NCI-H2081 (cell line): ENCODE measurements at regions not wholly inside any gene's neighbourhood (a gene's known extent, or its start where the extent isn't known, plus 50 kb on each side); places are given as distances from the start of the nearest gene placed in this dataset.

Experiments
- DNase-seq, 2 experiments: peaks; one replicate each; lab custom pipeline; 2025; lab: John Stamatoyannopoulos, UW

DNA sequence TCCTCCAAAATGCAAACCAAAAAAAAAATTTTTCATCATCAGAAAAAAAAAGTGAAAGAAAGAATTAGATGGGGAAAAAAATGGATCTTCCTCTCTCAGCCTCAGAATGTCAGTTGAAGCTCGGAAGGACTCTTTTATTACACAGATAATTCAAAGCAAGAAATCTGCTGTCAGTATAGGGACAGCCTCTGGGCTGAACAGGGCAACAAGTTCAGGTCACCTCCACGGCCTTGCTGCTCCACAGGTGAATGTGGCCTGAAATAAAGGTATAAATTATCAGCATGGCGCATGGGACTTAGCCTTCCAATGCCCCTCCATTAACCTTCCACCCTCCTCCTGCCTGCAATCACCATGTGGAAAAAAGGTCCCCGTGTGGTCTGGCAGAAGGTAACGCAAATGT, 316.8 kb upstream of the POU3F3 start:
- no peak for DNase-seq

DNA sequence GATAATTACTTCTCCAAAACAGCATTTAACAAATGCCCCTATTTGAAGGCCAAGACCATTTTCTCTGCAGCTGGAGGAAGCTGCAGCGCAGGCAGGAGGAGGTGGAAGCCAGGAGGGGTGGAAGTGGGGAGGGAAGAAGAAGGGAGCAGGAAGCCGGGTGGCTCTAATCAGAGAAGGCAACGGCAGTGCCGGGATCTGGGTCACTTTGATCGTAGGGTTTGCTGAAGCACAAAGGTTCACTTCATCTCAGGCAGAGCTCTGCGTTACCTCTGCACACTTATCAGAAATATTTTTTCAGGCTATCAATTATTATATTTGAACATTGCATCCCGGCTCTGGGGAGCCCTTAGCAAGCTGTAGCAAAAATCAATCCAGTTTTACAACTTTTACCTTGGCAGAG, 315.8 kb upstream of the POU3F3 start:
- no peak for DNase-seq

DNA sequence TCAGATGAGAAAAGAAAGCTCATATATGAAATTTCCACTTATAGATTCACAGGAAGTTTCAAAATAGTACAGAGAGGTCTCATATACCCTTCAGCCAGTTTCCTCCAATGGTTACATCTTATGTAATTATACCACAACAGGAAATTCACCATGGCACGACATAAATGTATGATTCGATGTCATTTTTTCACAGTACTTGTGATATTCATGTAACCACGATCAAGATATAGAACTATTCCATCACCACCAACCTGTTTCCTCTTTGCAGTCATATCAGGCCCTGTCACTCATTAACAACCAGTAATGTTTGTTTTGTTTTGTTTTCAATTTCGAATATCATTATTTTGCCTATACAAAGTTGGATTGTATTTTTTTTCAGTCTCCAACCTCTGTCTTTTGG, 314.3 kb upstream of the POU3F3 start:
- no peak for DNase-seq

DNA sequence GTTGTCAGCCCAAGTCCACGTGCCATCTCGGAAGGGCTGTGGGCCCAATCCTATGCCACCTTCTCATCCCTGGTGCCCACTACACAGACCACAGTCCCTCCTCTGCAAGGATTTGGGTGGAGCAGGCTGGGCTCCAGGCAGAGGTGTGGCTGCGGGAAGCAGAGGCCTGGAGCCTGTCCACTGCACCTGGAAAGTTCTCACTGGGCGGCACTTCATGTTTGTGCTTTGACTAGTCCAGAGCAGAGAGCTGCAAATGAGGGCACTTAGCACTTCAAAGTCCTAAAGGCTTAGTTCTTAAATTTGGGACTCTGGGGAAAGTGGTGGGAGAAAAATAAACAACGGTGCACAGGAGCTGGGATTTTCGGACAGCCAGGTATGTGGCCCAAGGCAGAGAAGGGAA, 308.9 kb upstream of the POU3F3 start:
- no peak for DNase-seq

DNA sequence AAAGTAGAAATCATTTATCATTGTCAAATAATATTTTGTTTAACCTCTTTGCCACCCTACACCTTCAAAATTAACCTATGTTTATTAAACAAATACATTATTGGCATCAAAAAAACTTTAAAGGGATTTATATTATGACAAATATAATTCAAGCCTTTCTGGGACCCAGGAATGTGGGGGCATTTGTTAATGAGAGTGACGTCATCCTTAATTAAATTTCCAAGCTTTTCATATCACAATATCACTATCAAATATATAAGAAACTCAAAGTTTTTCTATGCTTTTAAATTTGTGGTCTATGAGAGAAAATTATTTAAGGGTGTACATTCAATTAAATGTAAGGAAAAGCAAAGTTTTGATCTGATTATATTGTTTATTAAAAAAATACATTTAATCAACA, 307.4 kb upstream of the POU3F3 start:
- DNase-seq = no peak

DNA sequence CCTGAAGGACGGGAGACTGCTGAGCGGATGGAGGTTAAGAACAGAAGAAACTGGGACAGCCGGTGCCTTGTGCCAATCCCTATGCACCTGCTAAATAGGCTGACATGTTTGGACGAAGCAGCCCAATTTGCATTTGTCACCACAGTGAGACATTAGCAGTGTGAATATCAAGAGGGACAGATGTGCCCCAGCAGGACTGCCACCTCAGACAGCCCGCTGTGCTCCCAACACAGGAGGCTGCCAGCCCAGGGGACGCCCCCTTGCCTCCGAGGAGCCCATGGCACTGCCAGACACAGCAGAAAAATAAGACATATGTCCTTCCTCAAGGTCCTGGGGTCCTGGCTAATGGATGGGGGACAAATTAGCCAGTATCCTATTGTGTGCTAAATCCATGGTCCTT, 306.7 kb upstream of the POU3F3 start:
- peak in 1 of 2 experiments; percentile 69 for DNase-seq

DNA sequence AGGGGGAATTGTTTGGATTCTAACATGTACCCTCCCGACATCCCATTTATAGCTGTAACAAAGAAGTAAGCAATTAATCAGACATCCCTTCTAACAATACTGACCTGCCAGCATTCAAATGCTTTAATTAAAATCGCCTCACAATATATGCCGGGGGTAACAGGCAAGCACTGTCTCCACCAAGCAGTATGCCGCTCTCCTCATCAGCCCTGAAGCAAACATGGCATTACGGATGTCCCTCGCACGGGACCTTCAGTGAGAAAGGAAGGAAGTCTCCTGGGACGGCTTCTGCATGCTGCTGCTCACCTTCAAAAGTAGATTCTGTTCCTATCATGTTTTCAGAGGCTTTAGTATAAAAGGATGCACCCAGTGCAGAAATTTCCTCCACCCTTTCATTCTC, 292.7 kb upstream of the POU3F3 start:
- DNase-seq = no peak

DNA sequence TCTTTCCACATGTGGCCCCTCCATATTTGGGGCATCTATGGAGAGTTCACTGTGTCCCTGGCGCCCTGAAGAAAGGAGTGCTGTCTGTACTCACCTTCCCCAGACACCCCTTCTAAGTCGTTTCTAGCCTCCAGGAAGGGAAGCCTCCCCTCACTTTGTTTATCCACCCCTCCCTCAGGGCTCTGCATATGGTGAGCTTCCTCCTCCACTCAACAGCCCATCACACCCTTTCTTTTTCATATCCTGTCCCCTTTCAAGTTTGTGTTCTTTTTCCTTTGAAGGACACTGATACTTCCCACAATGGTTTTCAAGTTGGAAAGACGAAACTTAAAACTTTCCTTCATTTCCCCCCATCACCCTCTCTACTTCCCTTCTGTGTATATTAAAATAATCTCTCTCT, 291.4 kb upstream of the POU3F3 start:
- no peak for DNase-seq

DNA sequence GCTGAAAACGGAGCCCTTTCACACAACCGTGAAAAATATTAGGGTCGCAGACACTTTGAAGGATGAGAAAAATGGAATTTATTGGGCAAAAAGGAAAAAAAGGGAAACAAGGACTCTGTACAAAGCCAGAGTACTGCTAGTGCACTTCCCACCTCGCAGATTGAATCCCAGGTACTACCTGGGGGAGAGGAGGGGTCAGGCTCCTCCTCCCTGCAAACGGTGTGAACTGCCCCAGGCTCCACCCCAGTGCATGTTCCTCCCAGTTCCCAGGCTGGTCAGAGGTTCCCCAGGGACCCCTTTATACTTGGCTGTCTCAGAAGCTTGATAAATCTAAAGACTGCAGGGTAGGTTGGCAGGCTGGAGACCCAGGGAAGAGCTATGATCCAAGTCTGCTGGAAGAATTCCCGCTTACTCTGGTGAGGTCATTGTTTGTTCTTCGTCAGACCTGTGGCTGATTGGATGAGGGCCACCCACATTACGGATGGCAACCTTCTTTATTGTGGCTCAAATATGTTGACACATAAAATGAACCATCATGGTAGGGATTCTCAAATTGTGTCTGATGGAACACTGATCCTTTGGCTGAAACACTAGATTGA, 290.4 kb upstream of the POU3F3 start:
- DNase-seq = no peak

DNA sequence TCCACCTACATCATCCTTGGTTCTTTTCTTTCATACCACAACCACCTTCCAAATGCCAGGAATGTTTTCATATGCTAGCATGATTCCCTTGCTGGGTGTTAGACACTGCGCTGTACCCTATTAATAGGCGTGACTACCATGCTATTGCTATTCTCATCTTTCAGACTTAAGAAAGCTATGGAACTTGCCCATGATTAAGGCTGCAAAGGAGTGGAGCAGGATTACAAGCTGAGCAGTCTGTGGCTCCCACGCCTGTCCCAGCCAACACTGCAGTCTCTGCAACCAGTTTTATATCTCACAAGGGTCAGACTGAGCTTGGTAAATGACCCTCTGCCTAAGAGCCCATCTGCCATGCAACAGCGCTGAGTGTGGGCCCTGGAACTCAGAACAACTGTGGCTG, 285.7 kb upstream of the POU3F3 start:
- no peak for DNase-seq

DNA sequence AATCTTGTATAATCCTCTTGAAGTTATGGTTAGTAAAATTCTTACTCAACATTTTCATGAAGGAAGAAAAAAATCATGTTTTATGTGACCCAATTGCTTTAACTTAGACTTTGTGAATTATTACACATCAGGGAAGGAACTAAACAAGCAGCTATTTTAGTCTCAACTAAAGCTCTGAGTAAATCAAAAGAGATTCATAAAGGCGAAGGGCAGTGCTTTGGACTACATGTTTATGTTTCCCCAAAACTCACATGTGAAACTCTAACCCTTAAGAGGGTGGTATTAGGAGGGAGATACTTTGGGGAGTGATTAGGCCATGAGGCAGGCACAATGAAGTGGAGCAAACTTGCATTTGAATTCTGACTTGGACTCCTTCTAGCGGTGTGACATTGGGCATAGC, 283.7 kb upstream of the POU3F3 start:
- no peak for DNase-seq

DNA sequence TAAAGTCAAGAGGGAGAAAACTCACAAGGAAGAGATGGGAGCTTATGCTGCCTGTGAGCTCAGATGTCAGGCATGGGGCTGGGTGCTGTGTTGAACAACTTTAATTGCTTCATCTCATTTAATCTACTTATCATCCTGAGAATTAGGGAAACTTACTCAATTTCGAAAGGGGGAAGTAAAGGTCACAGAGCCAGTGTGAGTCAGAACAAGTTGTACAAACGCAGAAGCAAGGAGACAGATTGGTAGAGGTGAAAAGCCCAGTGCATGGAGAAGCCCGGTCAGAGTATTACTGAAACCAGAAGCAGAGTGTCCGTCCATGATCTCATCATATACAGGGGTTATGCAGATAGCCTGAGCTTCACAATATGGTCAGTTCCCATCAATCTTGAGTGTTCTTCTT, 281.1 kb upstream of the POU3F3 start:
- no peak for DNase-seq

DNA sequence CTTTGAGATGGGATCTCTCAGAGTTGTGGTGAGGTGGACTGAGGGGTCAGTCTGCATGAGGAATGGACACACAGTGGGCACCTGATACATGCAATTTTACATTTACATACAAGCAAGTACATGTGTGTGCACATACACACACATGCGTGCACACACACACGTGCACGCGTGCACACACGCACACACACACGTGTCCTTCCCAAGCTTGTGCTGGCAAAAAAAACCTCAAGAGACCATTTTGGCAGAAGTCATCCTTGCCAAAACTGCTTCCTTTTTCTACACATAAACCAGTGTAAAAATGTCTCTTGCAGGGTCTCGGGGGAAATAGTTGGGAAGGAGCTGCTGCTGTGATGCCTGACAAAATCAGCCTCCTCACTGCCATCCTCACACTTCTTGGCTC, 279.5 kb upstream of the POU3F3 start:
- no peak for DNase-seq

DNA sequence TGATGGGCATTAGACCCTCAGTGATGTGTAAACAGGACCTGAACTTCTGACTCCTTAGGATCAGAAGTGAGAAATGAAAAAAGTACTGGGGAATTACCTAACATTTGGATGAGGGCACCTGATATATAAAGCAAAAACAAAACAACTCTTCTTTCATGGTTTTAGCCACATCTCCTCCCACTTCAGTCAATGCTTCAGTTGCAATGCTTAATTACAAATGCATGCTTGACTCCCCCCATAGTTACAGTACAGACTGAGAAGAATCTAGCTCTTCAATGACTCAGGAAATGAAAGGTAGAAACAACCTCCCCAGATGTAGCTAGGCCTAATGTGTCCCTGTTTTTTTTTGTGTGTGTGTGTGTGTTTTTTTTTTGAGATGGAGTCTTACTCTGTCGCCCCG, 276.8 kb upstream of the POU3F3 start:
- no peak for DNase-seq

DNA sequence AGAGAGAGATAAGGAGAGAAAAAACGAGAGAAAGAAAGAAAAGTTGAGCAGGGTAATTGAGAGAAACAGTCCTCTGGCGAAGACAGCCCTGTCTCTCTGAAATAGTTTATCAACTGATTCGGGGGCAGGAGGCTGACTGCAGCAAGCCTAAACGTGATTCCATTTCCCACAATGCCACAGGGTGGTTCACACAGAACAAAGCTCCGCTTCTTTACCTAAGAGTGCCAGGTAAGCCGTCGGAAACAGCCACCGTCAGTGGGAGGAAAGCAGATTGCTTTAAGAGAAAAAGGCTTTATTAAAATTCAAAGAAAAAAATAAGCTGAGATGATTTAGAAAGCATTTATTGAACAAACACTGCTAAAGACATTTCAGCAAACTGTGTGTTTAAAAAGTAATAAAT, 271.4 kb upstream of the POU3F3 start:
- no peak for DNase-seq

DNA sequence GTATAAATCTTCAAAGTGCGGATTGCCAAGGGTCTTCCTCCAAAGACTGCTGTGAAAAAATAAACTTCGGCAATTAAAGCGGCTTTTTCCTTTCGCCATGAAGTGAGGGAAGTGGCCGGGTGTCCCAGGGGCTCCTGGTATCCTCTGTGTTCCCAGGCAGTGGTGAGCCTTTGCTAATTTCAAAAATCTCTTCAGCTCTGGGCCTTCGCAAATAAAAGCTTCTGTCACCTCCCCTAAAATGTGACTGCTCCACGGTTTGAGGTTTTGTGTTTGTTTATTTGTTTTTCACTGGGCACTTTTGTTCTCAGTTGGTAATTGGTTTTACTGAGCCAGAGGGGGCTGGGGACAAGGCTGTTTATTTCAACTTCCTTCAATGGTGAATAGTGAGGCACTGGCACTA, 270.1 kb upstream of the POU3F3 start:
- peak in 1 of 2 experiments; percentile 1 for DNase-seq

DNA sequence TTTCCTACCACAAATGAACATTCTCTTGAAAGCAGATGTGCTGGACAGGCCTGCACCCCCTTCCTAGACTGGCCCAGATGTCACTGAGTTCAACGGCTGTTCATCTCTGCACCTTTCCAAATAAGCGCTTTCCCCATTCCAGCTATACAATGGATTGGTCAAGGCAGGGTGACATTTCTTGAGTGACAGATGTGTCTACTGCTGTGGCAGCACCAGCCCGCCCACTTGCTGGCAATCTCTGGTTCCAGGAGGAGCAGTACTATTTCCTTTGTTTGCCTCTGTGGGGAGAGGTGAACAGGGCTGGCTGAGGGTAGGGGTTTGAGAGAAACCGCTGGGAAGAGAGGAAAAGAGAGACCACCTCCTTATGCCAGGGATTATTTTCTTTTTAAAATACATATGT, 269.5 kb upstream of the POU3F3 start:
- DNase-seq = no peak

DNA sequence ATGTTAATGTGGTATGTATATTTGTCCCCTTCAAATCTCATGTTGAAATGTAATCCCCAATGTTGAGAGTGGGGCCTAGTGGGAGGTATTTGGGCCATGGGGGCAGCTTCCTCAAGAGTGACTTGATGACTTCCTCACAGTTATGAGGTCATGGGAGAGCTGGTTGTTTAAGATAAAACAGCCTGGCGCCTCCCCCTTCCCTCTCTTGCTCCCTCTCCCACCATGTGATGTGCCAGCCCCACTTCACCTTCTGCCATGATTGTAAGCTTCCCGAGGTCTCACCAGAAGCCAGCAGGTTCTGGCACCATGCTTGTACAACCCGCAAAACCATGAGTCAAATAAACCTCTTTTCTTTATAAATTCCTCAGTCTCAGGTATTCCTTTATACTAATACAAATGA, 258.3 kb upstream of the POU3F3 start:
- no peak for DNase-seq

DNA sequence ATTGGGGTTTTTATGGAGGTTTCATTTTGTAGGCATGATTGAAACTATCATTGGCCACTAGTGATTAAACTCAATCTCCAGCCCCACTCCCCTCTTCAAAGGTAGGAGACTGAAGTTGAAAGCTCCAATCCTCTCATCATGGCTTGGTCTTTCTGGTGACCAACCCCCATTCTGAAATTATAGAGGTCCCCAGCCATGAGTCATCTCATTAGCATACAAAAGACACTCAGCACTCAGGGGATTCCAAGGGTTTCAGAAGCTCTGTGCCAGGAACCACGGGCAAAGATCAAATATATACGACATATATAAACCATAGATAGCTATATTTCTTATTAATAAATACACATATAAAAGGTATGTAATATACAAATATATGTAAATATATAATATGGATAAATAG, 256.0 kb upstream of the POU3F3 start:
- DNase-seq = no peak

DNA sequence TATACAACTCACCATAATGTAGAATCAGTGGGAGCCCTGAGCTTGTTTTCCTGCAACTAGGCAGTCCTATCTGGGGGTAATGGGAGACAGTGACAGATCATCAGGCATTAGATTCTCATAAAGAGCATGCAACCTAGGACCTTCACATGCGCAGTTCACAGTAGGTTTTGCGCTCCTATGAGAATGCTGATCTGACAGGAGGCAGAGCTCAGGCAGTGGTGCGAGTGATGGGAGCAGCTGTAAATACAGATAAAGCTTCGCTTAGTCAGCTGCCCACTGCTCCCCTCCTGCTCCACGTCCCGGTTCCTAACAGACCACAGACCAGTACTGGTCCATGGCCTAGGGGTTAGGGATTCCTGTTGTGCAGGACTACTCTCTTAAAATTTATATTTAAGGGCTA, 255.3 kb upstream of the POU3F3 start:
- no peak for DNase-seq

DNA sequence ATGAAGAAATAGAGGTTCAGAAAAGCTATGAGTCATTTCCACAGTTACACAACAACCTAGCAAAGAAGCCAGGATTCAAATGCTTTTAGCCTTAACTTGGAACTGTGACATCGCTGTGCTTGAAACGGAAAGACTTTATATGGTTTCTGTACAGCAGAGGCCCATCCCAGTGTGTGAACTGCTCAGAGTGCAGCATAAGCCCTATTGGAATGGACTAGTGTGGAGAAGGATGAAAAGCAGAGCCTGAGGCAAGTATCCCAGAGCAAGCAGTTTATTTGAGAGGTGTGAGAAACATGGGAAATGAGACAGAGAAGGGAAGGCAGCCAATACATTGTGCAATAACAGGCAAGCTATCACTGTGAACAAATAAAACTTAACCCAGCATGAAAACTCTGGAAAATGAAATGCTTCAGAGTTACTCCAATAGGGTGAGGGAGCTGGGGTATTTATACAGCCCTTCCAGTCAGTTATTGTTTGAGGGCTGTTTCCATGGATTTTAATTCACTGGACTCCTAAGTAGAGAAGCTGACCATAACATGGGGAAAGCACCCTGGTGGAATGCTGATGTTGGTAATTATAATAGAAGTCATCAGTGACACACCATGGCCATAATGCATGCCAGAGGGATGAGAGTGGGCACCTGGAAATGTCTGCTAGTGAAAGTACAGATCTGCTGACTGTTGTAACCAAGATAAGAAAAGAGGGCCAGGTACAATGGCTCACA, 254.0 kb upstream of the POU3F3 start:
- no peak for DNase-seq

DNA sequence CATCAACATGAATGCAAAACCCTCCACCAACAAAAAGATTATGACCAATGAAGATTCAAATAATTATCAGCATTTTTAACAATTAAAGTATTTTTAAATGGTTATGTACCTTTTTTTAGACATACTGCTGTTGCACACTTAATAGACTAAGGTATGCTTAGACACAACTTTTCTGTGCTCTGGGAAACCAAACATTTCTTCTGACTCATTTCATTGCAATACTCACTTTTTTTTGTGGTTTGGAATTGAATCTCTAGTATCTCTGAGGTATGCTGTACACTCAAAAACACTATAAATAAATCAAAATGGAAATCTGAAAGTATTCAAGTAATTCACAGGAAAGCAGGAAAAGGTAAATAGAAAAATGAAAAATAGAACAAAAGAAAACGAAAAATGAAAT, 247.9 kb upstream of the POU3F3 start:
- no peak for DNase-seq

DNA sequence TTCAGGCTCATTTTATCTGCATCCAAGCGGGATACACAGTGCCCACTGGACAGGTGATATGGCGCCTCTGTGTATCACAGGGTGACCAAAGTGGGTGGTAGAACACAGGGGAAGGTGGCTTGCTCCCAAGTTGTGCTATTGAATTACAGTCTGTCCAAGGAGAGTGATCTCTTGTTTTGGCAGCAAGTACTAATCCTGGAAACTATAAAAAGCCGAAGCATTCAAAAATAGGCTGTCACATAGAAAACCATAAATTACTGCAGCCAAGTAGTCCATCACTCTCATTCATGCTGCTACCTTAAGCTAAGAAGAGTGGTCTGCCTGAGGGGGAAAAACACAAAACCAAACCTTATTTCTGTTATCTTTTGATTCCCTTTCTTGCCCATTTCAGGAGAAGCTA, 237.1 kb upstream of the POU3F3 start:
- peak in 1 of 2 experiments; percentile 1 for DNase-seq

DNA sequence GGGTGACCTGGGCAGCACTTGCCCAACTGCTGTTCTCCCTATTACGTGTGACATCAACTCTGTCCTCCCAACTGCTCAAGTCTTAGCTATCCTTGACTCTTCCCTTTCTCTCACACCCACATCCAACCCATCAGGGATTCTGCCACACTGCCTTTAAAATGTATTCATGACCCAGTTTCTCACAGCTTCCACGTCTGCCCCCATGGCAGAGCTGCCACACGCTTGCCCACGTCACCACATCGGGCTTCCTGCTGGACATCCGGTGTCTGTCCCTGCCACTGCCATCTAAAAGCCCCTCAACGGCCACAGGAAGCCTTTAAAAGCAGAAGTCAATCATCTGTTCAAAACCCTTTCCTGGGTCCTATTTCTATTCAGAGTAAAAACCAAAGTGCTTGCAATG, 233.1 kb upstream of the POU3F3 start:
- DNase-seq = no peak
